22Rv1 (cell line): ENCODE measurements at regions not wholly inside any gene's neighbourhood (a gene's known extent, or its start where the extent isn't known, plus 50 kb on each side); places are given as distances from the start of the nearest gene placed in this dataset.

Experiments
- CTCF ChIP-seq: fragments of 450-650 bp; IDR thresholded peaks from 2 replicates; pipeline ENCODE4 v1.5.1; 2017; ENCODE audit warnings: mild to moderate bottlenecking
- ZFX ChIP-seq: fragments of 450-650 bp; IDR thresholded peaks from 2 replicates; pipeline ENCODE4 v1.6.1; 2017; ENCODE audit warnings: antibody characterized with exemption, borderline replicate concordance

- TF ChIP-seq CTCF (no peak), ZFX (no peak)
Measured at GRCh38 chr10:128741680-128742079, 615.5 kb upstream of the MKI67 start.
